ENCODE measurements at regions not wholly inside any gene's neighbourhood (a gene's known extent, or its start where the extent isn't known, plus 50 kb on each side); places are given as distances from the start of the nearest gene placed in this dataset.

DNA sequence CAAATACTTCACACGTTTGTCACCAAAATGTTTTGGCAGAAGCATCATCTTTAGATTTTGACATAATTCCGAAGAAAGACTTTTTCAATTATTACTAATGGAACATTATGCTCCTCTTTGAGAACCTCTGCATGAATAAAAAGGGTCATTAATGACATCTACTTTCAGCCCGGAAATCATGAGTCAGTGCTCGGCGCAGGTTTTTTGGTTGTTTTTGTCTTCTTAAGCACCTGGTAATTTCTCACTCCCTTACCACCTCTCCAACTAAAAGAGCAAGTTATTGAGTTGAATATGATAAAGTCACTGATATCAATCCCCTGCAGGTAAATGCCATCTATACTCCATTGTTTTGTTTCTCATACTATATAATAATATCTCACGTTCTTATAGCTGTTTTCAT, 113.0 kb upstream of the PBX1 start:
- Histone ChIP-seq H3K4me2 (no peak overlapping the region), H3K9me2 (no peaks in the 10 kb centered on the region), H3K4me1 (ENCODE audit: control insufficient read depth in 1 of 2, insufficient read depth in 2 of 2, low read depth in 1 of 2, low read length in 1 of 2) (no peaks in the 10 kb centered on the region), H3K27ac (ENCODE audit: low read depth in 2 of 2, low read length in 1 of 2) (no peak overlapping the region), H3K27me3 (ENCODE audit: insufficient read depth) (no peaks in the 10 kb centered on the region), H4K20me1 (ENCODE audit: insufficient read depth) (no peaks in the 10 kb centered on the region), H3K79me2 (ENCODE audit: insufficient read depth) (no peaks in the 10 kb centered on the region), H3F3A (replicated peaks; ENCODE audit: insufficient read depth) (no peaks in the 10 kb centered on the region), H3K36me3 (replicated peaks in 1 of 2; ENCODE audit: control insufficient read depth in 1 of 2, insufficient read depth in 2 of 2, low read length in 1 of 2) (no peaks in the 10 kb centered on the region), H3K9ac (no peak overlapping the region), H3K4me3 (ENCODE audit: low read depth in 2 of 2, low read length in 1 of 2) (no peak overlapping the region), H2AFZ (ENCODE audit: low read depth) (no peak overlapping the region), H3K9me3 (no peaks in the 10 kb centered on the region)
- TF ChIP-seq SIN3A (IDR thresholded peaks at IDR 0.05; ENCODE audit: borderline replicate concordance, low read depth, low read length) (no peak), GATA2 (CRISPR knock-in tag; IDR thresholded peaks at IDR 0.05) (no peak), RFX5 (IDR thresholded peaks at IDR 0.05; ENCODE audit: low read length) (no peak), NRF1 (IDR thresholded peaks at IDR 0.05; ENCODE audit: low read depth, low read length) (no peak), CHD2 (IDR thresholded peaks at IDR 0.05; ENCODE audit: low read length, partially characterized antibody) (no peak)
- TF ChIP-seq, protein P1, sequence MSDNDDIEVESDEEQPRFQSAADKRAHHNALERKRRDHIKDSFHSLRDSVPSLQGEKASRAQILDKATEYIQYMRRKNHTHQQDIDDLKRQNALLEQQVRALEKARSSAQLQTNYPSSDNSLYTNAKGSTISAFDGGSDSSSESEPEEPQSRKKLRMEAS (IDR thresholded peaks at IDR 0.05; ENCODE audit: low read depth): no peak
- TF ChIP-seq, protein P2, sequence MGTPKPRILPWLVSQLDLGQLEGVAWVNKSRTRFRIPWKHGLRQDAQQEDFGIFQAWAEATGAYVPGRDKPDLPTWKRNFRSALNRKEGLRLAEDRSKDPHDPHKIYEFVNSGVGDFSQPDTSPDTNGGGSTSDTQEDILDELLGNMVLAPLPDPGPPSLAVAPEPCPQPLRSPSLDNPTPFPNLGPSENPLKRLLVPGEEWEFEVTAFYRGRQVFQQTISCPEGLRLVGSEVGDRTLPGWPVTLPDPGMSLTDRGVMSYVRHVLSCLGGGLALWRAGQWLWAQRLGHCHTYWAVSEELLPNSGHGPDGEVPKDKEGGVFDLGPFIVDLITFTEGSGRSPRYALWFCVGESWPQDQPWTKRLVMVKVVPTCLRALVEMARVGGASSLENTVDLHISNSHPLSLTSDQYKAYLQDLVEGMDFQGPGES (IDR thresholded peaks at IDR 0.05; ENCODE audit: low read depth, low read length): no peak
- POLR2A ChIA-PET: no interaction called here
- 57% methylated on average over 6 of the region's 6 CpGs for WGBS (ENCODE audit: low lambda C conversion rate)
- CTCF ChIA-PET: interaction anchor here (0.8 kb wide), 1 partner anchor 342 kb away, joined by 3 read pairs; no protein-coding TSS in a partner anchor
- DNase-seq: no peak

DNA sequence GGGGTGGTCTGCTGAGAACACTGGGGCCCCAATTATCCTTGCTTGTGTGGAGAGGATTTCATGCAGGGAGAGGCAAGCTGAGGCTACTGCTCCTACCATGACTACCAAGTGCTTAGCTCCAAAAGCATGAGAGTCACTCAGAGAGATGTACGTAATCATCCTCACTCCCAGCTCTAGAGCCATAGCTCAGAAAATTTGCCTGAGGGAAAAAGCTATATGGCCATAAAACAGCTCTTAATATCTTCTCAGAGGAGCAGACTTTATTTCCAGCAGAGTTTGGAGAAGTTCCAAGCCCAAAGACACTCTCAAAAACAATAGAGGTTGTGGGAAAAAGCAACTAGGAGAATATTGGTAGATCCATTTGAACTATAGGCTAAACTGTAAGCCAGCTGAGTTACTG, 106.4 kb upstream of the PBX1 start:
- DNase-seq: no peak
- H3K27me3 ChIP-seq (ENCODE audit: insufficient read depth): no peaks in the 10 kb centered on the region
- ChIA-PET POLR2A (no interaction called here), CTCF (interaction anchor here (1.0 kb wide), 1 partner anchor 334 kb away, joined by 3 read pairs; no protein-coding TSS in a partner anchor)
- no peaks in the 10 kb centered on the region for H3K9me3 ChIP-seq
- H3K27ac ChIP-seq (ENCODE audit: low read depth in 2 of 2, low read length in 1 of 2): no peak overlapping the region
- H3K36me3 ChIP-seq (replicated peaks in 1 of 2; ENCODE audit: control insufficient read depth in 1 of 2, insufficient read depth in 2 of 2, low read length in 1 of 2): no peaks in the 10 kb centered on the region
- H3K9me2 ChIP-seq: no peaks in the 10 kb centered on the region
- no peaks in the 10 kb centered on the region for H3K4me1 ChIP-seq (ENCODE audit: control insufficient read depth in 1 of 2, insufficient read depth in 2 of 2, low read depth in 1 of 2, low read length in 1 of 2)
- no peak overlapping the region for H3K4me3 ChIP-seq (ENCODE audit: low read depth in 2 of 2, low read length in 1 of 2)
- no peak overlapping the region for H3K4me2 ChIP-seq
- H2AFZ ChIP-seq (ENCODE audit: low read depth): no peak overlapping the region
- no peaks in the 10 kb centered on the region for H3F3A ChIP-seq (replicated peaks; ENCODE audit: insufficient read depth)
- H3K79me2 ChIP-seq (ENCODE audit: insufficient read depth): no peaks in the 10 kb centered on the region
- H4K20me1 ChIP-seq (ENCODE audit: insufficient read depth): no peaks in the 10 kb centered on the region
- WGBS (ENCODE audit: low lambda C conversion rate): 56% methylated on average over 1 of the region's 1 CpG
- no peak overlapping the region for H3K9ac ChIP-seq
- TF ChIP-seq SMC3 (IDR thresholded peaks at IDR 0.05; ENCODE audit: low read depth, low read length) (no peak), CHD2 (IDR thresholded peaks at IDR 0.05; ENCODE audit: low read length, partially characterized antibody) (no peak), RCOR1 (IDR thresholded peaks at IDR 0.05; ENCODE audit: low read length) (no peak), GATA2 (CRISPR knock-in tag; IDR thresholded peaks at IDR 0.05) (no peak), FOXJ3 (CRISPR knock-in tag; IDR thresholded peaks at IDR 0.05) (no peak), SIN3A (IDR thresholded peaks at IDR 0.05; ENCODE audit: borderline replicate concordance, low read depth, low read length) (no peak), JUND (IDR thresholded peaks at IDR 0.05) (no peak), TCF12 (IDR thresholded peaks at IDR 0.05) (no peak), ELF1 (IDR thresholded peaks at IDR 0.05) (no peak), MEF2A (IDR thresholded peaks at IDR 0.05; ENCODE audit: borderline replicate concordance, low read depth) (no peak), RFX5 (IDR thresholded peaks at IDR 0.05; ENCODE audit: low read length) (no peak)
- TF ChIP-seq, protein P3, sequence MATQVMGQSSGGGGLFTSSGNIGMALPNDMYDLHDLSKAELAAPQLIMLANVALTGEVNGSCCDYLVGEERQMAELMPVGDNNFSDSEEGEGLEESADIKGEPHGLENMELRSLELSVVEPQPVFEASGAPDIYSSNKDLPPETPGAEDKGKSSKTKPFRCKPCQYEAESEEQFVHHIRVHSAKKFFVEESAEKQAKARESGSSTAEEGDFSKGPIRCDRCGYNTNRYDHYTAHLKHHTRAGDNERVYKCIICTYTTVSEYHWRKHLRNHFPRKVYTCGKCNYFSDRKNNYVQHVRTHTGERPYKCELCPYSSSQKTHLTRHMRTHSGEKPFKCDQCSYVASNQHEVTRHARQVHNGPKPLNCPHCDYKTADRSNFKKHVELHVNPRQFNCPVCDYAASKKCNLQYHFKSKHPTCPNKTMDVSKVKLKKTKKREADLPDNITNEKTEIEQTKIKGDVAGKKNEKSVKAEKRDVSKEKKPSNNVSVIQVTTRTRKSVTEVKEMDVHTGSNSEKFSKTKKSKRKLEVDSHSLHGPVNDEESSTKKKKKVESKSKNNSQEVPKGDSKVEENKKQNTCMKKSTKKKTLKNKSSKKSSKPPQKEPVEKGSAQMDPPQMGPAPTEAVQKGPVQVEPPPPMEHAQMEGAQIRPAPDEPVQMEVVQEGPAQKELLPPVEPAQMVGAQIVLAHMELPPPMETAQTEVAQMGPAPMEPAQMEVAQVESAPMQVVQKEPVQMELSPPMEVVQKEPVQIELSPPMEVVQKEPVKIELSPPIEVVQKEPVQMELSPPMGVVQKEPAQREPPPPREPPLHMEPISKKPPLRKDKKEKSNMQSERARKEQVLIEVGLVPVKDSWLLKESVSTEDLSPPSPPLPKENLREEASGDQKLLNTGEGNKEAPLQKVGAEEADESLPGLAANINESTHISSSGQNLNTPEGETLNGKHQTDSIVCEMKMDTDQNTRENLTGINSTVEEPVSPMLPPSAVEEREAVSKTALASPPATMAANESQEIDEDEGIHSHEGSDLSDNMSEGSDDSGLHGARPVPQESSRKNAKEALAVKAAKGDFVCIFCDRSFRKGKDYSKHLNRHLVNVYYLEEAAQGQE (IDR thresholded peaks at IDR 0.05; ENCODE audit: low read depth, low read length): no peak
- TF ChIP-seq, protein P4, sequence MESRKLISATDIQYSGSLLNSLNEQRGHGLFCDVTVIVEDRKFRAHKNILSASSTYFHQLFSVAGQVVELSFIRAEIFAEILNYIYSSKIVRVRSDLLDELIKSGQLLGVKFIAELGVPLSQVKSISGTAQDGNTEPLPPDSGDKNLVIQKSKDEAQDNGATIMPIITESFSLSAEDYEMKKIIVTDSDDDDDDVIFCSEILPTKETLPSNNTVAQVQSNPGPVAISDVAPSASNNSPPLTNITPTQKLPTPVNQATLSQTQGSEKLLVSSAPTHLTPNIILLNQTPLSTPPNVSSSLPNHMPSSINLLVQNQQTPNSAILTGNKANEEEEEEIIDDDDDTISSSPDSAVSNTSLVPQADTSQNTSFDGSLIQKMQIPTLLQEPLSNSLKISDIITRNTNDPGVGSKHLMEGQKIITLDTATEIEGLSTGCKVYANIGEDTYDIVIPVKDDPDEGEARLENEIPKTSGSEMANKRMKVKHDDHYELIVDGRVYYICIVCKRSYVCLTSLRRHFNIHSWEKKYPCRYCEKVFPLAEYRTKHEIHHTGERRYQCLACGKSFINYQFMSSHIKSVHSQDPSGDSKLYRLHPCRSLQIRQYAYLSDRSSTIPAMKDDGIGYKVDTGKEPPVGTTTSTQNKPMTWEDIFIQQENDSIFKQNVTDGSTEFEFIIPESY (IDR thresholded peaks at IDR 0.05; ENCODE audit: borderline replicate concordance, low read depth): no peak
- TF ChIP-seq, protein P5, sequence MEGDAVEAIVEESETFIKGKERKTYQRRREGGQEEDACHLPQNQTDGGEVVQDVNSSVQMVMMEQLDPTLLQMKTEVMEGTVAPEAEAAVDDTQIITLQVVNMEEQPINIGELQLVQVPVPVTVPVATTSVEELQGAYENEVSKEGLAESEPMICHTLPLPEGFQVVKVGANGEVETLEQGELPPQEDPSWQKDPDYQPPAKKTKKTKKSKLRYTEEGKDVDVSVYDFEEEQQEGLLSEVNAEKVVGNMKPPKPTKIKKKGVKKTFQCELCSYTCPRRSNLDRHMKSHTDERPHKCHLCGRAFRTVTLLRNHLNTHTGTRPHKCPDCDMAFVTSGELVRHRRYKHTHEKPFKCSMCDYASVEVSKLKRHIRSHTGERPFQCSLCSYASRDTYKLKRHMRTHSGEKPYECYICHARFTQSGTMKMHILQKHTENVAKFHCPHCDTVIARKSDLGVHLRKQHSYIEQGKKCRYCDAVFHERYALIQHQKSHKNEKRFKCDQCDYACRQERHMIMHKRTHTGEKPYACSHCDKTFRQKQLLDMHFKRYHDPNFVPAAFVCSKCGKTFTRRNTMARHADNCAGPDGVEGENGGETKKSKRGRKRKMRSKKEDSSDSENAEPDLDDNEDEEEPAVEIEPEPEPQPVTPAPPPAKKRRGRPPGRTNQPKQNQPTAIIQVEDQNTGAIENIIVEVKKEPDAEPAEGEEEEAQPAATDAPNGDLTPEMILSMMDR (IDR thresholded peaks at IDR 0.05): no peak
- TF ChIP-seq, protein P6, sequence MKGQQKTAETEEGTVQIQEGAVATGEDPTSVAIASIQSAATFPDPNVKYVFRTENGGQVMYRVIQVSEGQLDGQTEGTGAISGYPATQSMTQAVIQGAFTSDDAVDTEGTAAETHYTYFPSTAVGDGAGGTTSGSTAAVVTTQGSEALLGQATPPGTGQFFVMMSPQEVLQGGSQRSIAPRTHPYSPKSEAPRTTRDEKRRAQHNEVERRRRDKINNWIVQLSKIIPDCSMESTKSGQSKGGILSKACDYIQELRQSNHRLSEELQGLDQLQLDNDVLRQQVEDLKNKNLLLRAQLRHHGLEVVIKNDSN (IDR thresholded peaks at IDR 0.05; ENCODE audit: borderline replicate concordance, low read depth): no peak

Measured in SK-N-SH (cell line).